GM23248 (cell line): ENCODE measurements at regions not wholly inside any gene's neighbourhood (a gene's known extent, or its start where the extent isn't known, plus 50 kb on each side); places are given as distances from the start of the nearest gene placed in this dataset.

Experiments used
- EZH2 ChIP-seq: fragments of 200-600 bp; sonication (generic); IDR thresholded peaks from 2 replicates; pipeline ENCODE4 v1.6.1; 2018; ENCODE audit warnings: antibody characterized with exemption, mild to moderate bottlenecking; ENCODE audit not compliant: insufficient read depth, poor library complexity, severe bottlenecking
- EZH2phosphoT487 ChIP-seq: fragments of 200-600 bp; sonication (generic); IDR thresholded peaks from 2 replicates; pipeline ENCODE4 v1.6.1; 2018; ENCODE audit warnings: antibody characterized with exemption, moderate library complexity, mild to moderate bottlenecking, low read depth; ENCODE audit not compliant: insufficient read depth

DNA sequence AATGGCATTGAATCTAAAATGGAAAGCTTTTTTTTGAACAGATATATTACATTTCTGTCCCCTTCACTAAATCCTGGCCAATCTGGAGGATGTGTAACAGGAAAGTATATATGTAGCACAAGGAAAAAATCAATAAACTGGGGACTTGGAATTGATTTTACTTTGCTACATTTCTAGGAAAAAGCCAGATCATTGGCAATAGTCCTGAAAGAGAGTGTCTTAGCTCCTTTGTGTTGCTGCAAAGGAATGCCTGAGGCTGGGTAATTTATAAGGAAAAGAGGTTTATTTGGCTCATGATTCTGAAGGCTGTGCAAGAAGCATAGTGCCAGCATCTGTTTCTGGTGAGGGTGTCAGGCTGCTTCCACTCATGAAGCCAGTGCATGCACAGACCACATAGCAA lies 574.9 kb downstream of the HTR1B start:
- no peak for TF ChIP-seq EZH2
- no peak for TF ChIP-seq EZH2phosphoT487
